ENCODE measurements at regions not wholly inside any gene's neighbourhood (a gene's known extent, or its start where the extent isn't known, plus 50 kb on each side); places are given as distances from the start of the nearest gene placed in this dataset.

- Histone ChIP-seq H3K9me3 (ENCODE audit: insufficient read depth, low read length) (peaks cover 11% of the 10 kb centered on the region), H3K79me2 (ENCODE audit: low read length) (no peaks in the 10 kb centered on the region), H3K36me3 (replicated peaks; ENCODE audit: low read depth, low read length) (no peaks in the 10 kb centered on the region), H2AFZ (ENCODE audit: low read depth, low read length) (no peak overlapping the region), H3K27me3 (ENCODE audit: low read depth, low read length) (no peaks in the 10 kb centered on the region), H4K20me1 (ENCODE audit: insufficient read depth, low read length) (no peaks in the 10 kb centered on the region), H3K4me1 (ENCODE audit: low read length) (peaks cover 2% of the 10 kb centered on the region; the same call in 1 of the 2 replicates), H3K4me3 (ENCODE audit: low read length) (no peak overlapping the region), H3K27ac (ENCODE audit: low read length) (no peak overlapping the region), H3K9ac (ENCODE audit: low read length) (no peak overlapping the region), H3K4me2 (ENCODE audit: low read length) (no peak overlapping the region)
- TF ChIP-seq EZH2phosphoT487 (IDR thresholded peaks at IDR 0.05; ENCODE audit: low read depth) (no peak), CTCF (IDR thresholded peaks at IDR 0.05; ENCODE audit: low read depth, low read length) (no peak)
Observed at GRCh38 chr15:62257996-62258521, 93.0 kb upstream of the C2CD4B start.

DNA sequence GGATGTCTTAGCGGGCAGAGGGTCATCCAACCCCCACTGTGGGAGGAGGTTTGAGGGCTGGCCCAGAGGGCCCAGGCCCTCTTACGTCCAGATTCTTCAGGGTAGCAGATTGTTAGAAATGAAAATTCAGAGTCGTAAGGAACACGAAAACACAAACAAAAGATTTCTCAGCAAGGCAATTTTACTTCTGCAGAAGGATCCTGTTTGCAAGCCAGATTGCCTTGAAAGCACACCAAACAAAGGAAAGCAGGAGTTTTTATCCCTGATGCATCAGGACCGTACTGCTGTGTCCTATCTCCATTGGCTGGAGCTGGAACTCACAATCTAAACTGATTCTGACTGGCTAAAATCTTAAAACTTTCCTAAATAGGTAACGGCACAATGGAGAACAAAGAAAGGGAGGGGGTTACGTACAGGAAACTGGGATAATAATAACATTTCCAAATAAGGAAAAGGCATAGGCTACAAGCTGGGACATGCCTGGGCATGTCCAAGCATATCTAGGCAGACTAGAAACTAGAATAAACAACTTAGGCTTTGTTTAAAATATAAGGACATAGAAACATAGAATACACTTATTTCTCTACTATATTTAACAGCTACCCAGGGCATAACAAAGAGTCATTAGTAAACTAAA lies 97.3 kb upstream of the C2CD4B start:
- H3K79me2 ChIP-seq (ENCODE audit: low read length) = no peaks in the 10 kb centered on the region
- no peaks in the 10 kb centered on the region for H3K36me3 ChIP-seq (replicated peaks; ENCODE audit: low read depth, low read length)
- peaks cover 19% of the 10 kb centered on the region for H3K9me3 ChIP-seq (ENCODE audit: insufficient read depth, low read length)
- H3K9ac ChIP-seq (ENCODE audit: low read length) = no peak overlapping the region
- H4K20me1 ChIP-seq (ENCODE audit: insufficient read depth, low read length) = no peaks in the 10 kb centered on the region
- H3K4me3 ChIP-seq (ENCODE audit: low read length) = no peak overlapping the region
- no peaks in the 10 kb centered on the region for H3K27me3 ChIP-seq (ENCODE audit: low read depth, low read length)
- H2AFZ ChIP-seq (ENCODE audit: low read depth, low read length) = no peak overlapping the region
- no peaks in the 10 kb centered on the region for H3K4me1 ChIP-seq (ENCODE audit: low read length)
- H3K27ac ChIP-seq (ENCODE audit: low read length) = no peak overlapping the region
- TF ChIP-seq CTCF (IDR thresholded peaks at IDR 0.05; ENCODE audit: low read depth, low read length) (no peak), EZH2phosphoT487 (IDR thresholded peaks at IDR 0.05; ENCODE audit: low read depth) (no peak)
- H3K4me2 ChIP-seq (ENCODE audit: low read length) = no peak overlapping the region

- peaks cover 26% of the 10 kb centered on the region for H3K9me3 ChIP-seq (ENCODE audit: insufficient read depth, low read length)
- no peaks in the 10 kb centered on the region for H3K27me3 ChIP-seq (ENCODE audit: low read depth, low read length)
- no peak overlapping the region for H3K4me2 ChIP-seq (ENCODE audit: low read length)
- no peak overlapping the region for H3K27ac ChIP-seq (ENCODE audit: low read length)
- H3K4me3 ChIP-seq (ENCODE audit: low read length) = no peak overlapping the region
- TF ChIP-seq CTCF (IDR thresholded peaks at IDR 0.05; ENCODE audit: low read depth, low read length) (no peak), EZH2phosphoT487 (IDR thresholded peaks at IDR 0.05; ENCODE audit: low read depth) (no peak)
- no peaks in the 10 kb centered on the region for H3K79me2 ChIP-seq (ENCODE audit: low read length)
- H3K4me1 ChIP-seq (ENCODE audit: low read length) = no peaks in the 10 kb centered on the region
- no peaks in the 10 kb centered on the region for H4K20me1 ChIP-seq (ENCODE audit: insufficient read depth, low read length)
- H3K36me3 ChIP-seq (replicated peaks; ENCODE audit: low read depth, low read length) = no peaks in the 10 kb centered on the region
- no peak overlapping the region for H3K9ac ChIP-seq (ENCODE audit: low read length)
- no peak overlapping the region for H2AFZ ChIP-seq (ENCODE audit: low read depth, low read length)
Observed at GRCh38 chr15:62264196-62264595, 99.1 kb upstream of the C2CD4B start.

DNA sequence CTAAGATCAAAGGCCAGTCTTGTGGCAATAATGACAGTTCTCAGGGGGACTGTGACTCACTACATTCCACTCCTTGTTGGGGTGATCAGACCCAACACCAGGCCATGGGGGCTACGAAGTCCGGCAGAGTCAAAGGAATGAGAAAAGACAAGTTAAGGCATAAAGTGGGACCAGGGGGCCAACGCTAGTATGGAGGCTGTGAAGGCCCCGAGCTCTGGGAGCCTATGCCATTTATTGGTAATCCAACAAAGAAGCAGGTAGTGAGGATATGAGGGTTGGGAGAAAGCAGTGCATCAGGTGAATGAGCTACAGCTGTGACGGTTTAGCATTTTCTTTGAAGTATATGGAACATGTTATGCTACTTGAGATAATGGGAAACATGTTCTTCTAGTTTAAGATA lies 104.4 kb upstream of the C2CD4B start:
- Histone ChIP-seq H3K4me2 (ENCODE audit: low read length) (no peak overlapping the region), H3K79me2 (ENCODE audit: low read length) (no peaks in the 10 kb centered on the region), H3K36me3 (replicated peaks; ENCODE audit: low read depth, low read length) (no peaks in the 10 kb centered on the region), H4K20me1 (ENCODE audit: insufficient read depth, low read length) (no peaks in the 10 kb centered on the region), H2AFZ (ENCODE audit: low read depth, low read length) (no peak overlapping the region), H3K27ac (ENCODE audit: low read length) (no peak overlapping the region), H3K4me3 (ENCODE audit: low read length) (no peak overlapping the region), H3K9me3 (ENCODE audit: insufficient read depth, low read length) (peaks cover 36% of the 10 kb centered on the region; the same call in 1 of the 2 replicates), H3K4me1 (ENCODE audit: low read length) (no peaks in the 10 kb centered on the region), H3K27me3 (ENCODE audit: low read depth, low read length) (no peaks in the 10 kb centered on the region), H3K9ac (ENCODE audit: low read length) (no peak overlapping the region)
- no peak for TF ChIP-seq EZH2phosphoT487 (IDR thresholded peaks at IDR 0.05; ENCODE audit: low read depth)
- no peak for TF ChIP-seq CTCF (IDR thresholded peaks at IDR 0.05; ENCODE audit: low read depth, low read length)

All from OCI-LY3 (cell line).